Peyer's patch (tissue), 4 donors: ENCODE measurements at regions not wholly inside any gene's neighbourhood (a gene's known extent, or its start where the extent isn't known, plus 50 kb on each side); places are given as distances from the start of the nearest gene placed in this dataset.

Source experiments
- POLR2A ChIP-seq, 2 donors: fragments of 450-650 bp; IDR thresholded peaks; one replicate each; pipeline ENCODE4 v1.5.1; 2017; ENCODE audit warnings: antibody characterized with exemption in 2 of 2, mild to moderate bottlenecking in 2 of 2, moderate library complexity in 2 of 2
- TF ChIP-seq, protein P1 (sequence below), 6 experiments: fragments of 450-650 bp in 4 of 6; fragments of 200-600 bp in 2 of 6; sonication (generic) in 1 of 6; IDR thresholded peaks; one replicate each; pipeline ENCODE4 v1.5.1; 2017 to 2019; ENCODE audit warnings: antibody characterized with exemption in 6 of 6, mild to moderate bottlenecking in 3 of 6, moderate library complexity in 1 of 6

DNA sequence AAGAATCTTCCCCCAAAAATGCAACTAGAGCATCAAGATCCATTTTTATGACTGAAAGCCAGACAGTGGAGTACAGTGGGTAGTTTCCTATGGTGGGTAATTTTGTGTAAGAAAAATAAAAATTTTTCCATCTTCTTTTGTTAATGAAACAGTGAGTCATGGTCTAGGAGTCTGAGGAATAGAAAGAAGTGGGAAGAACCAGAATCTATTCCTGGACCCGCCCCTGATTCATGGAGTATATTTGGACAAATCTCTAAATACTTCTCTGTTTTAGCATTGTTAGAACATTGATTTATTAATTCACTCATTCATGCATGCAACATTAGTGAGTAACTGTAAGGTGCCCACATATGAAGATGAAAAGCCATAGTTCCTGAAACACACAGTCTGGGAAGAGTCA, 304.5 kb upstream of the GPR149 start:
- TF ChIP-seq, protein P1, sequence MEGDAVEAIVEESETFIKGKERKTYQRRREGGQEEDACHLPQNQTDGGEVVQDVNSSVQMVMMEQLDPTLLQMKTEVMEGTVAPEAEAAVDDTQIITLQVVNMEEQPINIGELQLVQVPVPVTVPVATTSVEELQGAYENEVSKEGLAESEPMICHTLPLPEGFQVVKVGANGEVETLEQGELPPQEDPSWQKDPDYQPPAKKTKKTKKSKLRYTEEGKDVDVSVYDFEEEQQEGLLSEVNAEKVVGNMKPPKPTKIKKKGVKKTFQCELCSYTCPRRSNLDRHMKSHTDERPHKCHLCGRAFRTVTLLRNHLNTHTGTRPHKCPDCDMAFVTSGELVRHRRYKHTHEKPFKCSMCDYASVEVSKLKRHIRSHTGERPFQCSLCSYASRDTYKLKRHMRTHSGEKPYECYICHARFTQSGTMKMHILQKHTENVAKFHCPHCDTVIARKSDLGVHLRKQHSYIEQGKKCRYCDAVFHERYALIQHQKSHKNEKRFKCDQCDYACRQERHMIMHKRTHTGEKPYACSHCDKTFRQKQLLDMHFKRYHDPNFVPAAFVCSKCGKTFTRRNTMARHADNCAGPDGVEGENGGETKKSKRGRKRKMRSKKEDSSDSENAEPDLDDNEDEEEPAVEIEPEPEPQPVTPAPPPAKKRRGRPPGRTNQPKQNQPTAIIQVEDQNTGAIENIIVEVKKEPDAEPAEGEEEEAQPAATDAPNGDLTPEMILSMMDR (IDR thresholded peaks at IDR 0.05): no peak
- no peak for TF ChIP-seq POLR2A (IDR thresholded peaks at IDR 0.05)
